ENCODE measurements at regions not wholly inside any gene's neighbourhood (a gene's known extent, or its start where the extent isn't known, plus 50 kb on each side); places are given as distances from the start of the nearest gene placed in this dataset.

DNA sequence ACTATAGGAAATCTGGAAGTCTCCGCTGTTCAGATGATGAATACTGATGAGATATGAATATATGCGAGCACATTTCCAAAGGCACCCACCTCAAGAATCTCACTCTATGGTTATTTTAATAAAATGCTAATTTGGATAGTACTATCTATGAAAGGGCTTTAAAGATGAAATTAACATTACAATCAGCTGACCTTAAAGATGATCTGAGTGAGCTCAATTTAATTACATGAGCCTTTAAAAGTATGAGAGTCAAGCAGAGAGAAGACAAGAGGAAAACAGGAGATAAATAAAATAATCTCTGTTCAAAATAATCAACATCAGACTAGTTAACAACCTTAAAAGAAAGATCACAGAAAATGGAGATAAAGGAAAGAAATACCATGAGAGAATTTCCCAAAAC lies 474.1 kb upstream of the TUSC1 start:
- no peak for TF ChIP-seq RAD21 (IDR thresholded peaks at IDR 0.05; ENCODE audit: low read depth)
- TF ChIP-seq, protein P1, sequence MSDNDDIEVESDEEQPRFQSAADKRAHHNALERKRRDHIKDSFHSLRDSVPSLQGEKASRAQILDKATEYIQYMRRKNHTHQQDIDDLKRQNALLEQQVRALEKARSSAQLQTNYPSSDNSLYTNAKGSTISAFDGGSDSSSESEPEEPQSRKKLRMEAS (IDR thresholded peaks at IDR 0.05), result no peak
- TF ChIP-seq FOXM1 (IDR thresholded peaks at IDR 0.05; ENCODE audit: borderline replicate concordance, low read depth), result no peak
- no peak for TF ChIP-seq TEAD4 (IDR thresholded peaks at IDR 0.05)
- no peak for TF ChIP-seq EP300 (IDR thresholded peaks at IDR 0.05; ENCODE audit: borderline replicate concordance)
- no peak for TF ChIP-seq TCF12 (IDR thresholded peaks at IDR 0.05; ENCODE audit: low read depth)
- no peak for TF ChIP-seq YY1 (IDR thresholded peaks at IDR 0.05; ENCODE audit: low read depth)
- TF ChIP-seq TAF1 (IDR thresholded peaks at IDR 0.05; ENCODE audit: low read depth), result no peak
- TF ChIP-seq CEBPB (IDR thresholded peaks at IDR 0.05), result no peak
- no peak for TF ChIP-seq ZBTB7A (IDR thresholded peaks at IDR 0.05; ENCODE audit: low read depth)
- TF ChIP-seq CREB1 (IDR thresholded peaks at IDR 0.05; ENCODE audit: low read depth), result no peak
- TF ChIP-seq, protein P2, sequence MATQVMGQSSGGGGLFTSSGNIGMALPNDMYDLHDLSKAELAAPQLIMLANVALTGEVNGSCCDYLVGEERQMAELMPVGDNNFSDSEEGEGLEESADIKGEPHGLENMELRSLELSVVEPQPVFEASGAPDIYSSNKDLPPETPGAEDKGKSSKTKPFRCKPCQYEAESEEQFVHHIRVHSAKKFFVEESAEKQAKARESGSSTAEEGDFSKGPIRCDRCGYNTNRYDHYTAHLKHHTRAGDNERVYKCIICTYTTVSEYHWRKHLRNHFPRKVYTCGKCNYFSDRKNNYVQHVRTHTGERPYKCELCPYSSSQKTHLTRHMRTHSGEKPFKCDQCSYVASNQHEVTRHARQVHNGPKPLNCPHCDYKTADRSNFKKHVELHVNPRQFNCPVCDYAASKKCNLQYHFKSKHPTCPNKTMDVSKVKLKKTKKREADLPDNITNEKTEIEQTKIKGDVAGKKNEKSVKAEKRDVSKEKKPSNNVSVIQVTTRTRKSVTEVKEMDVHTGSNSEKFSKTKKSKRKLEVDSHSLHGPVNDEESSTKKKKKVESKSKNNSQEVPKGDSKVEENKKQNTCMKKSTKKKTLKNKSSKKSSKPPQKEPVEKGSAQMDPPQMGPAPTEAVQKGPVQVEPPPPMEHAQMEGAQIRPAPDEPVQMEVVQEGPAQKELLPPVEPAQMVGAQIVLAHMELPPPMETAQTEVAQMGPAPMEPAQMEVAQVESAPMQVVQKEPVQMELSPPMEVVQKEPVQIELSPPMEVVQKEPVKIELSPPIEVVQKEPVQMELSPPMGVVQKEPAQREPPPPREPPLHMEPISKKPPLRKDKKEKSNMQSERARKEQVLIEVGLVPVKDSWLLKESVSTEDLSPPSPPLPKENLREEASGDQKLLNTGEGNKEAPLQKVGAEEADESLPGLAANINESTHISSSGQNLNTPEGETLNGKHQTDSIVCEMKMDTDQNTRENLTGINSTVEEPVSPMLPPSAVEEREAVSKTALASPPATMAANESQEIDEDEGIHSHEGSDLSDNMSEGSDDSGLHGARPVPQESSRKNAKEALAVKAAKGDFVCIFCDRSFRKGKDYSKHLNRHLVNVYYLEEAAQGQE (IDR thresholded peaks at IDR 0.05; ENCODE audit: low read depth), result no peak
- TF ChIP-seq, protein P3, sequence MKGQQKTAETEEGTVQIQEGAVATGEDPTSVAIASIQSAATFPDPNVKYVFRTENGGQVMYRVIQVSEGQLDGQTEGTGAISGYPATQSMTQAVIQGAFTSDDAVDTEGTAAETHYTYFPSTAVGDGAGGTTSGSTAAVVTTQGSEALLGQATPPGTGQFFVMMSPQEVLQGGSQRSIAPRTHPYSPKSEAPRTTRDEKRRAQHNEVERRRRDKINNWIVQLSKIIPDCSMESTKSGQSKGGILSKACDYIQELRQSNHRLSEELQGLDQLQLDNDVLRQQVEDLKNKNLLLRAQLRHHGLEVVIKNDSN (IDR thresholded peaks at IDR 0.05), result no peak
- no peak for TF ChIP-seq NFIC (IDR thresholded peaks at IDR 0.05)
- TF ChIP-seq EGR1 (IDR thresholded peaks at IDR 0.05), result no peak

DNA sequence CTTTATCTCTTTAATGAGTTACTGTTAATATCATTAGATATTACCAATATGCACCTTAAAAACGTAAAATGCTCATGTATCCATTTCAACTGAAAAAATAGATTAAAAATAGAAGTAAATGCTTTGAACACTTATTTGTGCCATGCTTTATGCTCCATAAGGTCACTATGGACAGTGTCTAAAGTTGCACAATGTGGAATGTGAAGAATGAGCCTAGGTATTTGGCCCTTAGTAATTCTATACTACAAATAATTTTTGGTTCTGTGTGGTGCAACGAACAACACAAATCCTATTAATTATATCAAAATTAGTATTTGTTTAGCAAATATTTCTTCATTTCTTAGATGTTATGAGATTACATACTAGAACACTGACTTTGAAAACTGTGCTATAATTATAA lies 469.9 kb upstream of the TUSC1 start:
- TF ChIP-seq YY1 (IDR thresholded peaks at IDR 0.05; ENCODE audit: low read depth) (no peak), RAD21 (IDR thresholded peaks at IDR 0.05; ENCODE audit: low read depth) (no peak), EGR1 (IDR thresholded peaks at IDR 0.05) (no peak), TEAD4 (IDR thresholded peaks at IDR 0.05) (peak; percentile 93), TCF12 (IDR thresholded peaks at IDR 0.05; ENCODE audit: low read depth) (no peak), CREB1 (IDR thresholded peaks at IDR 0.05; ENCODE audit: low read depth) (no peak), NFIC (IDR thresholded peaks at IDR 0.05) (no peak), CEBPB (IDR thresholded peaks at IDR 0.05) (peak; percentile 88), ZBTB7A (IDR thresholded peaks at IDR 0.05; ENCODE audit: low read depth) (no peak), TAF1 (IDR thresholded peaks at IDR 0.05; ENCODE audit: low read depth) (no peak), FOXM1 (IDR thresholded peaks at IDR 0.05; ENCODE audit: borderline replicate concordance, low read depth) (no peak), EP300 (IDR thresholded peaks at IDR 0.05; ENCODE audit: borderline replicate concordance) (peak; percentile 26; the same call in 1 of the 2 replicates)
- TF ChIP-seq, protein P1 (IDR thresholded peaks at IDR 0.05), result no peak
- TF ChIP-seq, protein P2 (IDR thresholded peaks at IDR 0.05; ENCODE audit: low read depth), result no peak
- TF ChIP-seq, protein P3 (IDR thresholded peaks at IDR 0.05), result no peak

DNA sequence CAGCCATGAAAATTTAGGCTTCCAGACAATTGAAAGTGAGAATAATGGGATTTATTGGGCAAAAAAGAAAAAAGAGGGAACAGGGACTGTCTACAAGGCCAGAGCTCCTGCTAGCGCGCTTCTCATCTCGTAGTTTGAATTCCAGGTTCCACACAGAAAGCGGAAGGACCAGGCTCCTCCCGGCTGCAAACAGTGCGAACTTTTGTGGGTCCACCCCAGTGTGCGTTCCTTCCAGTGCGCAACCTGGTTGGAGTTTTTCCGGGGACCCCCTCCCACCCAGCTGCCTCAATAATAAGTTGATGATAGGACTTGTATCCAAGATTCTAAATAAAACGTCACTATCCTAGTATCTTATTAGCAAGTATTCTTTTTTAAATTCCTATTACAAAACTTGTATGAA lies 467.7 kb upstream of the TUSC1 start:
- TF ChIP-seq, protein P2 (IDR thresholded peaks at IDR 0.05; ENCODE audit: low read depth), result no peak
- TF ChIP-seq NFIC (IDR thresholded peaks at IDR 0.05), result no peak
- TF ChIP-seq, protein P3 (IDR thresholded peaks at IDR 0.05), result no peak
- no peak for TF ChIP-seq CREB1 (IDR thresholded peaks at IDR 0.05; ENCODE audit: low read depth)
- TF ChIP-seq EP300 (IDR thresholded peaks at IDR 0.05; ENCODE audit: borderline replicate concordance), result no peak
- TF ChIP-seq EGR1 (IDR thresholded peaks at IDR 0.05), result no peak
- no peak for TF ChIP-seq YY1 (IDR thresholded peaks at IDR 0.05; ENCODE audit: low read depth)
- no peak for TF ChIP-seq TEAD4 (IDR thresholded peaks at IDR 0.05)
- no peak for TF ChIP-seq TAF1 (IDR thresholded peaks at IDR 0.05; ENCODE audit: low read depth)
- TF ChIP-seq ZBTB7A (IDR thresholded peaks at IDR 0.05; ENCODE audit: low read depth), result no peak
- TF ChIP-seq FOXM1 (IDR thresholded peaks at IDR 0.05; ENCODE audit: borderline replicate concordance, low read depth), result no peak

DNA sequence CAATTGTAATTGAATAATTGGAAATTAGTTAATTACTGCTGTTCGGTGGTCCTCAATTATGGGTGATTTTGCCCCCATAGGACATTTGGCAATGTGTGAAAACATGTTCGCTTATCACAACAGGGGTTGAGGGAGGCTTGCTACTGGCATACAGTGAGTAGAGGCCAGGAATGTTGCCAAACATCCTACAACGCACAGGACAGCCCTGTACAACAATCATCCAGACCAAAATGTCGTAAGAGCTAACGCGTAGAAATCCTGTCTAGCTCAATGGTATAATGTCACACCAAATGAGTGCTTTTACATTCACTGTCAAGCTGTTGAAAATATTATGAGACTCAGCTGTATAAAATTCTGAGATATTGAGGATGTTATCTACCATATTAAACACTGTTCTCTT lies 464.4 kb upstream of the TUSC1 start:
- TF ChIP-seq TCF12 (IDR thresholded peaks at IDR 0.05; ENCODE audit: low read depth), result no peak
- no peak for TF ChIP-seq EGR1 (IDR thresholded peaks at IDR 0.05)
- TF ChIP-seq, protein P2 (IDR thresholded peaks at IDR 0.05; ENCODE audit: low read depth), result no peak
- no peak for TF ChIP-seq EP300 (IDR thresholded peaks at IDR 0.05; ENCODE audit: borderline replicate concordance)
- TF ChIP-seq ZBTB7A (IDR thresholded peaks at IDR 0.05; ENCODE audit: low read depth), result no peak
- TF ChIP-seq TAF1 (IDR thresholded peaks at IDR 0.05; ENCODE audit: low read depth), result no peak
- TF ChIP-seq, protein P1 (IDR thresholded peaks at IDR 0.05), result no peak
- no peak for TF ChIP-seq FOXM1 (IDR thresholded peaks at IDR 0.05; ENCODE audit: borderline replicate concordance, low read depth)
- no peak for TF ChIP-seq NFIC (IDR thresholded peaks at IDR 0.05)
- TF ChIP-seq CEBPB (IDR thresholded peaks at IDR 0.05), result no peak
- no peak for TF ChIP-seq RAD21 (IDR thresholded peaks at IDR 0.05; ENCODE audit: low read depth)
- no peak for TF ChIP-seq CREB1 (IDR thresholded peaks at IDR 0.05; ENCODE audit: low read depth)

Data from Ishikawa (cell line).